NCI-H1417 treated with DMSO at 0.1 percent for 48 hours (cell line): ENCODE measurements at regions not wholly inside any gene's neighbourhood (a gene's known extent, or its start where the extent isn't known, plus 50 kb on each side); places are given as distances from the start of the nearest gene placed in this dataset.
"Not testable (repeated sequence)": the region's sequence is repeated elsewhere in the genome, so short reads cannot be mapped to it uniquely, and the experiment has no call there.

Experiments
- DNase-seq: peaks from one replicate; lab custom pipeline; 2025; lab: John Stamatoyannopoulos, UW

- DNase-seq, result no peak
Observed at GRCh38 chr6:28585335-28585734, 59.7 kb downstream of the GPX5 start.

GRCh38 chr6:28586324-28586723 is 60.6 kb downstream of the GPX5 start:
- no peak for DNase-seq

- peak; percentile 13 for DNase-seq
Observed at GRCh38 chr6:28586962-28587745, 61.5 kb downstream of the GPX5 start.

GRCh38 chr6:28587746-28588075 is 62.0 kb downstream of the GPX5 start:
- DNase-seq, result no peak

- DNase-seq, result no peak
Observed at GRCh38 chr6:28588666-28589065, 63.0 kb downstream of the GPX5 start.

GRCh38 chr6:28589234-28589956 is 63.7 kb downstream of the GPX5 start:
- no peak for DNase-seq

- no peak for DNase-seq
Observed at GRCh38 chr6:28589957-28590349, 64.3 kb downstream of the GPX5 start.

- DNase-seq, result no peak
Observed at GRCh38 chr6:28597217-28597835, 71.6 kb downstream of the GPX5 start.

- no peak for DNase-seq
Observed at GRCh38 chr6:28597924-28598722, 72.4 kb downstream of the GPX5 start.

- no peak for DNase-seq
Observed at GRCh38 chr6:28598757-28599686, 73.3 kb downstream of the GPX5 start.

- no peak for DNase-seq
Observed at GRCh38 chr6:28600245-28600644, 74.6 kb downstream of the GPX5 start.

- DNase-seq, result no peak
Observed at GRCh38 chr6:28603891-28604290, 78.2 kb downstream of the GPX5 start.

- peak; percentile 24 for DNase-seq
Observed at GRCh38 chr6:28606424-28607391, 81.0 kb downstream of the GPX5 start.

GRCh38 chr6:28607990-28608389 is 82.3 kb downstream of the GPX5 start:
- no peak for DNase-seq

- no peak for DNase-seq
Observed at GRCh38 chr6:28609672-28610071, 84.0 kb downstream of the GPX5 start.

GRCh38 chr6:28615616-28615954 is 89.9 kb downstream of the GPX5 start:
- no peak for DNase-seq

GRCh38 chr6:28615955-28616747 is 90.5 kb downstream of the GPX5 start:
- DNase-seq, result no peak

GRCh38 chr6:28618898-28619555 is 93.3 kb downstream of the GPX5 start:
- DNase-seq, result no peak

- DNase-seq, result not testable (repeated sequence)
Observed at GRCh38 chr6:28621268-28621667, 95.6 kb downstream of the GPX5 start.
